Breast epithelium (tissue), 3 donors: ENCODE measurements at regions not wholly inside any gene's neighbourhood (a gene's known extent, or its start where the extent isn't known, plus 50 kb on each side); places are given as distances from the start of the nearest gene placed in this dataset.
"Not testable (repeated sequence)": the region's sequence is repeated elsewhere in the genome, so short reads cannot be mapped to it uniquely, and the experiment has no call there.

ENCODE experiments used
- CTCF ChIP-seq, 3 donors: fragments of 450-650 bp; IDR thresholded peaks; one replicate each; pipeline ENCODE4 v1.5.1; 2016 to 2017; ENCODE audit warnings: antibody characterized with exemption in 3 of 3, mild to moderate bottlenecking in 3 of 3, moderate library complexity in 3 of 3
- POLR2A ChIP-seq: fragments of 450-650 bp; IDR thresholded peaks from one replicate; pipeline ENCODE4 v1.6.1; 2016; ENCODE audit warnings: antibody characterized with exemption, mild to moderate bottlenecking, moderate library complexity
- POLR2AphosphoS5 ChIP-seq, 3 donors: sonication (generic); formaldehyde crosslinking; IDR thresholded peaks; one replicate each; pipeline ENCODE4 v1.6.1; 2017; ENCODE audit warnings: antibody characterized with exemption in 3 of 3

DNA sequence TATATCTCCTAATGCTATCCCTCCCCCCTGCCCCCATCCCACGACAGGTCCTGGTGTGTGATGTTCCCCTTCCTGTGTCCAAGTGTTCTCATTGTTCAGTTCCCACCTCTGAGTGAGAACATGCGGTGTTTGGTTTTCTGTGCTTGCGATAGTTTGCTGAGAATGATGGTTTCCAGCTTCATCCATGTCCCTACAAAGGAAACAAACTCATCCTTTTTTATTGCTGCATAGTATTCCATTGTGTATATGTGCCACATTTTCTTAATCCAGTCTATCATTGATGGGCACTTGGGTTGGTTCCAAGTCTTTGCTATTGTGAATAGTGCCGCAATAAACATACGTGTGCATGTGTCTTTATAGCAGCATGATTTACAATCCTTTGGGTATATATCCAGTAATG is 146.9 kb downstream of the LYPLAL1 start:
- not testable (repeated sequence) for TF ChIP-seq CTCF (IDR thresholded peaks at IDR 0.05); POLR2A; POLR2AphosphoS5 (IDR thresholded peaks at IDR 0.05)
